AG09319 (cell line): ENCODE measurements at regions not wholly inside any gene's neighbourhood (a gene's known extent, or its start where the extent isn't known, plus 50 kb on each side); places are given as distances from the start of the nearest gene placed in this dataset.

Source experiments
- DNase-seq: peaks from one replicate; pipeline ENCODE4 v3.0.0-alpha.2; 2010; ENCODE audit warnings: low read depth; ENCODE audit errors: extremely low read depth
- TF ChIP-seq, protein P1 (sequence below): IDR thresholded peaks from 2 replicates; pipeline ENCODE4 v1.5.1; 2011; ENCODE audit warnings: low read depth, mild to moderate bottlenecking, inconsistent platforms, low read length, moderate library complexity

DNA sequence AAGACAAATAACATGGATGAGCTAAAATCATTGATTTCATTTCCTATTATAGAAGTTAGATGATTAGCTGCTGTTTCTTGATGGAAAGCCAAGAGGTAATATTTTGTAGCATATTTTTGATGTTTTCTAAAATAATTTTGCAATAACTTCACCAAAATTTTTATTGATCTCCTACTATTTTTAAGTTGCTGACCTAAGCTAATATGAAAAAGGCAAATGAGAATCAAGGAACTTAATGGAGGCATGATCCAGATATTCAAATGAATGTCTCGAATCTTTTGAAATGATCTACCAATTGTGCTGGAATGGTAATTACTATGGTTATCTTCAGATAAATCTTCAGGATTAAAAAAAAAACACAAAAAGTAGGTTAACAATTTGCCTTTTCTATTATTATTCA is 1591.4 kb upstream of the PCDH7 start:
- TF ChIP-seq, protein P1, sequence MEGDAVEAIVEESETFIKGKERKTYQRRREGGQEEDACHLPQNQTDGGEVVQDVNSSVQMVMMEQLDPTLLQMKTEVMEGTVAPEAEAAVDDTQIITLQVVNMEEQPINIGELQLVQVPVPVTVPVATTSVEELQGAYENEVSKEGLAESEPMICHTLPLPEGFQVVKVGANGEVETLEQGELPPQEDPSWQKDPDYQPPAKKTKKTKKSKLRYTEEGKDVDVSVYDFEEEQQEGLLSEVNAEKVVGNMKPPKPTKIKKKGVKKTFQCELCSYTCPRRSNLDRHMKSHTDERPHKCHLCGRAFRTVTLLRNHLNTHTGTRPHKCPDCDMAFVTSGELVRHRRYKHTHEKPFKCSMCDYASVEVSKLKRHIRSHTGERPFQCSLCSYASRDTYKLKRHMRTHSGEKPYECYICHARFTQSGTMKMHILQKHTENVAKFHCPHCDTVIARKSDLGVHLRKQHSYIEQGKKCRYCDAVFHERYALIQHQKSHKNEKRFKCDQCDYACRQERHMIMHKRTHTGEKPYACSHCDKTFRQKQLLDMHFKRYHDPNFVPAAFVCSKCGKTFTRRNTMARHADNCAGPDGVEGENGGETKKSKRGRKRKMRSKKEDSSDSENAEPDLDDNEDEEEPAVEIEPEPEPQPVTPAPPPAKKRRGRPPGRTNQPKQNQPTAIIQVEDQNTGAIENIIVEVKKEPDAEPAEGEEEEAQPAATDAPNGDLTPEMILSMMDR, result no peak
- DNase-seq, result no peak

DNA sequence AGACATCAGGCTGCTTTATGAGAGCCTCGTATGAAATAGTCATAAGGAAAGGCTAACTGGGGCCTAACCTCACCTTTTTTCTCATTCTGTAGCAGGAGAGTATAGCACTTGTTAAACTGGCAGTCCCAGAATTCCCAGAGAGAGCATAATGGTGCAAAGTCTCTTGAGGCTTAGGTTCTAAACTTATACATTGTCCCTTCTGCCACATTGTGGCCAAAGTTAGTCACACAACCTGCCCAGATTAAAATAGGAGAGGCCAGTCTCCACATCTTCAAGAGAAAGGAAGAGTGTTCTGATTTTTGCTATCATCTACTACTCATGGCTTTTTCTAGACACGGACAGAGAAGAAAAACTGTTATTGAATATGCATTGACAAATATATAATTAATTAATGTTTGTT is 1588.9 kb upstream of the PCDH7 start:
- no peak for DNase-seq
- TF ChIP-seq, protein P1, result no peak

DNA sequence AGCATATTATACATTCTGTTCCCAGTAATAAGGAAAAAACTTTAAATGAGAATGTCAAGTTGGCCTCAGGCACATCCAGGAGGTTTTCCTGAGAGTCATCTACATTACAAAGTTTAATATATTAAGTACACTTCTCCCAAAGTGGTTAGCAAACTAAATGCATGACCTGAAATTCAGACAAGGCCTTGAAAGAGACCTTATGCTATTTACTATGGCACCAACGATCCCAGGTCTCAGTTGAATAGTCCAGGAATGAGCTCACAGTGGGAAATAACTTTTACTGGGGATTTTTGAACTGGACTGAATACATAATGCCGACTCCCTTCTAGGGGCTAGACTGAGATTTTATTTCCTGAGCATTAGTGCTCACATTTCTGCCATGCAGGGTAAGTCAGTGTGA is 1577.5 kb upstream of the PCDH7 start:
- TF ChIP-seq, protein P1, result no peak
- no peak for DNase-seq

DNA sequence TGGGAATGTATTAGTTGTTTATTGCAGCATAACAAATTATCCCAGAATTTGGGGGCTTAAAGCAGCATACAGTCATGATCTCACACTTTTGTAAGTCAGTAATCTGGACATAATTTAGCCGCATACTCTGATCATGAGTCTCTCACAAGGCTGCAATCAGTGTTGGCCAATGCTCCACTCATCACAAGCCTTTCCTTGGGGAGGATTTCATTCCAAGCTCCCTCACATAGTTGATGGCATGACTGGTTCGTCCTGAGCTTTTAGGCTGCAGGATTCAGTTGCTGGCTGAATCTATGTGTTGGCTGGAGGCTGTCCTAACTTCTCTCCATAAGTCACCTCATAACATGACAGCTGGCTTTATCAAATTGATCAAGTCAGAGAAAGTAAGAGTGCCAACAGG is 1568.6 kb upstream of the PCDH7 start:
- DNase-seq, result no peak
- TF ChIP-seq, protein P1, result no peak

DNA sequence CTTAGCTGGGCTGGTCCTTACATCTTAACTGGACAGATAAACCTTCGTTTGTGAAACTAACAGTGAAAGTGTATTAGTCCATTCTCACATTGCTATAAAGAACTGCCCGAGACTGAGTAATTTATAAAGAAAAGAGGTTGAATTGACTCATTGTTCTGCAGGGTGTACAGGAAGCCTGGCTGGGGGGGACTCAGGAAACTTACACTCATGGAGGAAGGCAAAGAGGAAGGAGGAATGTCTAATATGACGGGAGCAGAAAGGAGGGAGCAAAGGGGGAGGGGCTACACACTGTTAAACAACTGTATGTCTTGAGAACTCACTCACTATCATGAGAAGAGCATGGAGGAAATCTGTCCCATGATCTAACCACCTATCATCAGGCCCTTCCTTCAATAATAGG is 1566.5 kb upstream of the PCDH7 start:
- no peak for DNase-seq
- TF ChIP-seq, protein P1, result no peak

DNA sequence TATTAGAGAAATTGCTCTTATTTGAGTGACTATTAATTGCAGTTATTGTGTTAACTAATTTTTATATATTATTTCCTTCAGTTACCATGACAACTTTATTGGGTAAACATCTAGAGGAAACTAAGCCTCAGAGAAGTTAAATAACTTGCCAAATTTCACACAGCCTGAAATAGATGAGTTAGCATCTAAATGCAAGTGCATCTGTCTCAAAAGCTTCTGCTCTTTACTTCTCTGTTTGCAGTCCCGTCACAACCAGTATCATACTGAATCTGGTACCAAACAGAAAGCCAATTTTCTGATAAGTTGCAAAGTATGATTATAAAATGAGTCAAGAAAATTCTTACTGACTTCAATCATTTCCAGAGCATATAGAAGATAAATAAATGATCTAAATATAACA is 1544.9 kb upstream of the PCDH7 start:
- DNase-seq, result no peak
- TF ChIP-seq, protein P1, result no peak

DNA sequence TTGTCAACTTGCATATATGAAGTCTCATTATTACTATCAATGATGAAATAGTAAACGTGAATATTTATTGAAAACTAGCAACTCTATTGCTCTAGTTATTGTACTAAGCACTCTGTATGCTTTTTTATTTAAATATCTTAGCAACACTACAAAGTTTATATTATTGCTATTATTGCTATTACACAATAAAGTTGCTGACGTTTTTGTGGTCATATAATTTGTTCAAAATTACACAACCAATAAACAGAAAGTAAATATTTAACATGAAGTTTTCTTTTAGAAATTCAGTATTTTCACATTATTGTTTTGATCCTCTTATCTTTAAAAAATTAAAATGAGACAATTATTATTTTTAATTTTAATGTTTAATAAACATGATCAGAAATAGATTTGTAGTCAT is 1521.1 kb upstream of the PCDH7 start:
- TF ChIP-seq, protein P1, result no peak
- DNase-seq, result no peak

DNA sequence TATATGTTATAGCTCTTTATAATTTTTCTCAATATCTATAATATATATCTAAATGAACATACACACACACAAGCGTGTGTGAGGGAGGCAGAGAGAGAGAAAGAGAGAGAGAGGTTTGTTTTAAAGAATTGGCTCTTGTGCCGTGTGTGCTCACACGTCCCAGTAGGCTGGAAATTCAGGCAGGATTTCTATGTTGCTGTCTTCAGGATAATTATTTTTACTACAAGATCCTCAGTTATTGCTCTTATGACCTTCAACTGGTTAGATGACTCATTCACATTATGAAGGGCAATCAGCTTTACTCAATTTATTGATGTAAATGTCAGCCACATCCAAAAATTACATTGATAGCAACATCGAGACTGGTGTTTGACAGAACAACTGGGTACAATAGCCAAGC is 1520.7 kb upstream of the PCDH7 start:
- TF ChIP-seq, protein P1, result no peak
- DNase-seq, result no peak
